ENCODE measurements at regions not wholly inside any gene's neighbourhood (a gene's known extent, or its start where the extent isn't known, plus 50 kb on each side); places are given as distances from the start of the nearest gene placed in this dataset.

DNA sequence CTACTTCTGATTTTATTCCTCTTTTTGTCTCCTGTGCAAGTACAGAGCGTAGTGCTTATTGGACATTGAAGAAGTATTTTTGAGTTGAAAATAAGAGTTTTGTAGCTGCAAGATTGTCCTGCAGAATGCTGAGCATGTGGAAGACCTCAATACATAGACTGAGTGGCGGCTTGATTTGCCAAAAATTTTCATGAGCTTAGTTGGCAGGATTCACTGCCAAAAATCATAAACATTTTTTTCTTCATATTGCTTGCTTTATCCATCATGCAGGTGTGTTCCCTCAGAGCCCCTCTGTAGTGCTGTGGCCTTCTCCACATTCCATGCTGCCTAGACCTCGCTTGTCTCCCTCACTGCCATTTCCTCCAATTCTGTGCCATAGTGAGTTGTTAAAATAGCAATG lies 100.1 kb downstream of the DUSP10 start:
- FAIRE-seq, result no peak

DNA sequence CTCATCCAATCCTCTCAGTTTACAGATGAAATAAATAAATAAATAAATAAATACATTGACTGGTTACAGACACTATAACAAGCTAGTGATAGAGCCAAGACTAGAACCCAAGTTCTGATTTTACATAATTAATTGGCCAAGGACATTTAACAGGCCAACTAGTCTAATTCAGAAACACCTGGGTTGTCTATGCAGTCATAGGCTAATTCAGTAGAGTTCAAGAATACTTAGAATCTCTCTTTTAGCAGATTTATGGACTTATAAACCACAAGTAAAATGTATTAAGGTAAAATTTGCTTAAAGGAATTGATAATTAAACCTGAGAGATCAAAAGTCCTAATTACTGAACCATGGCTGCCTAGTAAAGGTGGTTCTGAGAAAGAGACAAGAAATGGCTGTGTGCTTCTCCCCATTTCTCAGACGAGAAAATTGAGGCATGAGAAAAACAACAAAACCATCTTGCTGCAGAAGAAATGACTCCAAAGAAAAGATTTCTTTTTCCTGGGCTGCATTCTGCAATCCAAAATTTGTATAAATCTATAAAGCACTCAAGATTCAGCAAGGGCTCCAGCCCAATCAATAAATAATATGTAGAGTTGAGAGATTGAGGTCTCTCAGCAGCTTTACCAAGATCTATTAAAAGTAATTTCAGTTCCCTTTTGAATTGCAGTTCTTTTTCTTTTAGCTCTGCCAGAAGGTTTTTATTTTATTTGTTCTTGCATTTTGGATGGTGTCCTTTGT lies 98.3 kb downstream of the DUSP10 start:
- FAIRE-seq, result no peak

DNA sequence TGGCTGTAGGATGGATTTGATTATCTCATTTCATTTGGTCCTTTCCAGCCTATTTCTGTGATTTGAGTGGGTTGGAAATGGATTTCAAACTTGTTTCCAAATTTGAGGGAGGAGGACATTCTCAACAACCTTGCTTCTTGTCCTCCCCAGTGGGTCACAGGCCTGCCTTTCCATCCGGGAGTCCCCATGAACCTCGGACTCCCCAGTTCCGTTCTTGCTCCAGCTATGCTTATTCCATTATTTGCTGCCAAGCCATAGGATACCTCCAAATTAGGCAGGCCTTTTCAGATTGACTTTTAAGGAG lies 97.8 kb downstream of the DUSP10 start:
- FAIRE-seq, result no peak

- no peak for FAIRE-seq
Observed at GRCh38 chr1:221644663-221645258, 97.1 kb downstream of the DUSP10 start.

- no peak for FAIRE-seq
Observed at GRCh38 chr1:221648201-221648600, 93.7 kb downstream of the DUSP10 start.
